GM12878 (cell line): ENCODE measurements at regions not wholly inside any gene's neighbourhood (a gene's known extent, or its start where the extent isn't known, plus 50 kb on each side); places are given as distances from the start of the nearest gene placed in this dataset.

Experiments used
- ATAC-seq: fragments of 200-7000 bp; cut with Tn5 transposase; 3 replicates; pipeline ENCODE4 v1.9.1; 2020; ENCODE audit warnings: mild to moderate bottlenecking, moderate library complexity
- BruUV-seq: library from RNA; stranded (reverse); fragments of 400-500 nt; replicated peaks from 2 replicates; lab custom pipeline; 2021; lab: Mats Ljungman, UMichigan
- CTCF ChIA-PET: fragments of 300-600 bp; sonication (Branson Sonifier 250); formaldehyde crosslinking; extraction: SDS; loops from one replicate; lab custom pipeline; 2021; ENCODE audit warnings: inconsistent platforms; lab: Yijun Ruan, JAX
- POLR2A ChIA-PET: fragments of 350-600 bp; formaldehyde crosslinking; extraction: SDS; loops from one replicate; lab custom pipeline; 2021; ENCODE audit warnings: inconsistent platforms; lab: Charles Lee
- RAD21 ChIA-PET: fragments of 300-600 bp; sonication (Branson Sonifier 250); formaldehyde crosslinking; loops from one replicate; lab custom pipeline; 2023; ENCODE audit warnings: antibody characterized with exemption; ENCODE audit not compliant: unreplicated experiment; lab: Charles Lee
- SMC1A ChIA-PET: fragments of 300-600 bp; sonication (Branson Sonifier 250); formaldehyde crosslinking; loops from one replicate; lab custom pipeline; 2023; ENCODE audit not compliant: unreplicated experiment, uncharacterized antibody; lab: Charles Lee
- DNase-seq: peaks from one replicate; pipeline ENCODE4 v3.0.0-alpha.2; 2011; ENCODE audit warnings: low read depth, low spot score
- FAIRE-seq: peaks from 3 replicates; lab custom pipeline; 2011; peaks lifted over from hg19 to GRCh38; lab: Jason Lieb, UNC
- H2AFZ ChIP-seq: 2 replicates; pipeline ENCODE4 v1.6.0; 2011; ENCODE audit warnings: low read depth, low read length, control low read depth; ENCODE audit not compliant: control insufficient read depth
- H3K27ac ChIP-seq: 2 replicates; pipeline ENCODE4 v1.5.1; 2011; ENCODE audit warnings: control low read depth; ENCODE audit not compliant: control insufficient read depth, insufficient read depth
- H3K27me3 ChIP-seq, 2 experiments: replicated peaks in 1 of 2; 2 replicates each; pipeline versions ENCODE4 v1.6.0 to v1.6.1; 2011; ENCODE audit warnings: low read length in 1 of 2; ENCODE audit not compliant: control insufficient read depth in 2 of 2, insufficient read depth in 2 of 2
- H3K36me3 ChIP-seq, 2 experiments: 2 replicates each; pipeline ENCODE4 v1.5.1; 2011; ENCODE audit warnings: low read length in 1 of 2; ENCODE audit not compliant: control insufficient read depth in 2 of 2, insufficient read depth in 2 of 2
- H3K4me1 ChIP-seq: 2 replicates; pipeline ENCODE4 v1.6.1; 2011; ENCODE audit warnings: mild to moderate bottlenecking, low read length, moderate library complexity, mixed read lengths; ENCODE audit not compliant: control insufficient read depth, insufficient read depth
- H3K4me2 ChIP-seq: 2 replicates; pipeline ENCODE4 v1.6.0; 2011; ENCODE audit warnings: control low read depth; ENCODE audit not compliant: control insufficient read depth, insufficient read depth
- H3K4me3 ChIP-seq: fragments of 200-600 bp; sonication (generic); 2 replicates; pipeline ENCODE4 v1.5.1; 2016
- H3K79me2 ChIP-seq: 2 replicates; pipeline ENCODE4 v1.6.0; 2011; ENCODE audit warnings: low read length; ENCODE audit not compliant: control insufficient read depth, insufficient read depth
- H3K9ac ChIP-seq: 2 replicates; pipeline ENCODE4 v1.8.0; 2011; ENCODE audit warnings: low read length, control low read depth, mixed read lengths; ENCODE audit not compliant: control insufficient read depth, insufficient read depth
- H3K9me3 ChIP-seq: replicated peaks from 3 replicates; pipeline ENCODE4 v1.5.1; 2011; ENCODE audit warnings: mild to moderate bottlenecking, low read length; ENCODE audit not compliant: control insufficient read depth, insufficient read depth
- H4K20me1 ChIP-seq: 2 replicates; pipeline ENCODE4 v1.6.0; 2011; ENCODE audit not compliant: control insufficient read depth, insufficient read depth
- ATF3 ChIP-seq: IDR thresholded peaks from 2 replicates; pipeline ENCODE4 v1.6.1; 2011; ENCODE audit warnings: low read depth, mild to moderate bottlenecking, low read length, moderate library complexity, borderline replicate concordance; ENCODE audit errors: extremely low read depth
- CEBPZ ChIP-seq: fragments of 150-350 bp; IDR thresholded peaks from 2 replicates; pipeline ENCODE4 v1.6.1; 2016; ENCODE audit warnings: low read depth, low read length
- CHD2 ChIP-seq: IDR thresholded peaks from 2 replicates; pipeline ENCODE4 v1.6.1; 2011; ENCODE audit warnings: low read depth, low read length, improper control_type of control experiment, borderline replicate concordance
- CTCF ChIP-seq, 3 experiments: IDR thresholded peaks in 2 of 3; conservative IDR thresholded peaks in 1 of 3; 2 replicates each; pipeline ENCODE4 v1.5.1; 2011; ENCODE audit warnings: low read depth in 3 of 3, low read length in 3 of 3, mild to moderate bottlenecking in 3 of 3, control low read depth in 2 of 3, moderate library complexity in 2 of 3, inconsistent platforms in 1 of 3, mixed read lengths in 1 of 3; ENCODE audit not compliant: control insufficient read depth in 2 of 3, insufficient read depth in 1 of 3; ENCODE audit errors: extremely low read depth in 1 of 3
- DPF2 ChIP-seq: fragments of 450-650 bp; IDR thresholded peaks from 2 replicates; pipeline ENCODE4 v1.6.1; 2017; ENCODE audit warnings: mild to moderate bottlenecking
- GATAD2B ChIP-seq: fragments of 450-650 bp; conservative IDR thresholded peaks from 2 replicates; pipeline ENCODE4 v1.6.1; 2017; ENCODE audit warnings: low read depth, mild to moderate bottlenecking, moderate library complexity
- JUND ChIP-seq: IDR thresholded peaks from 2 replicates; pipeline ENCODE4 v1.6.1; 2012; ENCODE audit warnings: low read depth, mild to moderate bottlenecking, low read length, improper control_type of control experiment, moderate library complexity
- MAX ChIP-seq: IDR thresholded peaks from 2 replicates; pipeline ENCODE4 v1.6.1; 2012; ENCODE audit warnings: low read depth, low read length, improper control_type of control experiment
- MTA2 ChIP-seq: fragments of 450-650 bp; IDR thresholded peaks from 2 replicates; pipeline ENCODE4 v1.6.1; 2016; ENCODE audit warnings: low read depth, mild to moderate bottlenecking, moderate library complexity
- NR2C2 ChIP-seq: IDR thresholded peaks from 2 replicates; pipeline ENCODE4 v1.6.1; 2011; ENCODE audit warnings: borderline replicate concordance, low read depth; ENCODE audit not compliant: control insufficient read depth, insufficient read length
- RB1 ChIP-seq: fragments of 450-650 bp; formaldehyde crosslinking; IDR thresholded peaks from 2 replicates; pipeline ENCODE4 v1.6.1; 2017; ENCODE audit warnings: mild to moderate bottlenecking, borderline replicate concordance
- WGBS: methylation state at CpG from one replicate; pipeline ENCODE4 v1.1.6; 2016; ENCODE audit warnings: low lambda C conversion rate; ENCODE audit not compliant: insufficient replicate concordance, insufficient coverage; ENCODE audit errors: missing lambda C conversion rate; 5-methylcytosine and 5-hydroxymethylcytosine counted together
- in situ Hi-C: fragments of 300-500 bp; cut with MboI; formaldehyde crosslinking; loops from 9 replicates; pipeline ENCODE4 v1.14.3; 2018; ENCODE audit warnings: mixed read lengths
- intact Hi-C: fragments of 100-400 bp; cut with micrococcal nuclease; formaldehyde crosslinking; loops from one replicate; pipeline ENCODE4 v1.14.2; 2022; ENCODE audit not compliant: unreplicated experiment

- H3K4me1 ChIP-seq = no peaks in the 10 kb centered on the region
- no peak for ATAC-seq
- intact Hi-C loops (no loop called here), in situ Hi-C loops (no loop called here)
- no peak overlapping the region for H3K4me2 ChIP-seq
- no peaks in the 10 kb centered on the region for H4K20me1 ChIP-seq
- H3K27ac ChIP-seq = no peak overlapping the region
- H3K9ac ChIP-seq = no peak overlapping the region
- H3K9me3 ChIP-seq = no peaks in the 10 kb centered on the region
- POLR2A ChIA-PET = interaction anchor here (0.5 kb wide), 1 partner anchor 13 kb away, joined by 4 read pairs; no protein-coding TSS in a partner anchor
- WGBS = 14% methylated on average over 4 of the region's 4 CpGs
- no peak for DNase-seq
- CTCF ChIA-PET = no interaction called here
- no TSS peak for BruUV-seq
- no peak for FAIRE-seq
- SMC1A ChIA-PET = interaction anchor here (0.6 kb wide), 1 partner anchor 13 kb away, joined by 3 read pairs; no protein-coding TSS in a partner anchor
- RAD21 ChIA-PET = no interaction called here
- H2AFZ ChIP-seq = no peak overlapping the region
- TF ChIP-seq GATAD2B (no peak), DPF2 (no peak), MAX (no peak), ATF3 (no peak)
- H3K27me3 ChIP-seq = no peaks in the 10 kb centered on the region
- no peaks in the 10 kb centered on the region for H3K36me3 ChIP-seq
- no peaks in the 10 kb centered on the region for H3K79me2 ChIP-seq
- H3K4me3 ChIP-seq = no peak overlapping the region
Observed at GRCh38 chr6:8637896-8638597, 202.7 kb upstream of the SLC35B3 start.

GRCh38 chr6:8633762-8634161, 198.4 kb upstream of the SLC35B3 start:
- DNase-seq (no peak), ATAC-seq (no peak), FAIRE-seq (no peak)
- H3K4me2 ChIP-seq = no peak overlapping the region
- intact Hi-C loops (no loop called here), in situ Hi-C loops (no loop called here)
- no peak overlapping the region for H3K4me3 ChIP-seq
- no peaks in the 10 kb centered on the region for H3K9me3 ChIP-seq
- H2AFZ ChIP-seq = no peak overlapping the region
- ChIA-PET CTCF (no interaction called here), SMC1A (no interaction called here), RAD21 (no interaction called here), POLR2A (no interaction called here)
- H3K4me1 ChIP-seq = no peaks in the 10 kb centered on the region
- no peaks in the 10 kb centered on the region for H3K27me3 ChIP-seq
- no peaks in the 10 kb centered on the region for H3K36me3 ChIP-seq
- H3K27ac ChIP-seq = no peak overlapping the region
- BruUV-seq = no TSS peak
- no peaks in the 10 kb centered on the region for H4K20me1 ChIP-seq
- H3K79me2 ChIP-seq = no peaks in the 10 kb centered on the region
- 36% methylated on average over 3 of the region's 3 CpGs for WGBS
- H3K9ac ChIP-seq = no peak overlapping the region
- TF ChIP-seq CEBPZ (no peak), NR2C2 (no peak), MTA2 (no peak), CHD2 (no peak), JUND (no peak), RB1 (no peak), CTCF (IDR thresholded peaks at IDR 0.05 in 2 of 3, conservative IDR thresholded peaks at IDR 0.05 in 1 of 3; ENCODE audit: control insufficient read depth in 2 of 3, extremely low read depth in 1 of 3, insufficient read depth in 1 of 3, low read depth in 3 of 3, low read length in 3 of 3) (no peak)
